Body of pancreas (tissue), 4 donors: ENCODE measurements at regions not wholly inside any gene's neighbourhood (a gene's known extent, or its start where the extent isn't known, plus 50 kb on each side); places are given as distances from the start of the nearest gene placed in this dataset.

ENCODE experiments used
- ATAC-seq: fragments of 150-250 bp; one replicate; pipeline ENCODE4 v1.9.1; 2016
- DNase-seq, 4 donors: peaks; one replicate each; pipeline ENCODE4 v3.0.0-alpha.2; 2019
- H3K27ac ChIP-seq, 4 donors: fragments of 200-600 bp; sonication (generic); 1 replicate in 3 of 4; 2 replicates in 1 of 4; pipeline versions ENCODE4 v1.5.1 to v1.6.1; 2016 to 2019; ENCODE audit warnings: mild to moderate bottlenecking in 1 of 4, mixed read lengths in 1 of 4, moderate library complexity in 1 of 4
- H3K27me3 ChIP-seq, 2 donors: fragments of 200-600 bp; sonication (generic); one replicate each; pipeline ENCODE4 v1.6.0; 2016; ENCODE audit warnings: mild to moderate bottlenecking in 1 of 2
- H3K36me3 ChIP-seq, 2 donors: fragments of 200-600 bp; sonication (generic); replicated peaks in 1 of 2; 2 replicates each; pipeline ENCODE4 v1.5.1; 2016; ENCODE audit warnings: low read depth in 2 of 2; ENCODE audit not compliant: insufficient read depth in 1 of 2
- H3K4me1 ChIP-seq: fragments of 200-600 bp; sonication (generic); one replicate; pipeline ENCODE4 v1.6.0; 2016
- H3K4me3 ChIP-seq, 2 donors: fragments of 200-600 bp; sonication (generic); 1 replicate in 1 of 2; 2 replicates in 1 of 2; pipeline ENCODE4 v1.5.1; 2016 to 2019
- H3K9me3 ChIP-seq, 3 donors: fragments of 200-600 bp; sonication (generic); 1 replicate in 2 of 3; 2 replicates in 1 of 3; pipeline ENCODE4 v1.5.1; 2016
- POLR2A ChIP-seq, 3 donors: fragments of 450-650 bp; IDR thresholded peaks; one replicate each; pipeline ENCODE4 v1.6.1; 2016; ENCODE audit warnings: antibody characterized with exemption in 3 of 3, mild to moderate bottlenecking in 2 of 3
- WGBS, 2 donors: methylation state at CpG; one replicate each; pipeline ENCODE4 v1.1.5; 2017; 5-methylcytosine and 5-hydroxymethylcytosine counted together
- intact Hi-C: fragments of 100-400 bp; cut with DNase I; formaldehyde crosslinking; loops from one replicate; pipeline ENCODE4 v1.15.1; 2023
- TF ChIP-seq, protein P1 (sequence below), 7 experiments: fragments of 450-650 bp in 4 of 7; fragments of 200-600 bp in 3 of 7; sonication (generic) in 3 of 7; IDR thresholded peaks; one replicate each; pipeline ENCODE4 v1.5.1; 2016 to 2019; ENCODE audit warnings: antibody characterized with exemption in 7 of 7

DNA sequence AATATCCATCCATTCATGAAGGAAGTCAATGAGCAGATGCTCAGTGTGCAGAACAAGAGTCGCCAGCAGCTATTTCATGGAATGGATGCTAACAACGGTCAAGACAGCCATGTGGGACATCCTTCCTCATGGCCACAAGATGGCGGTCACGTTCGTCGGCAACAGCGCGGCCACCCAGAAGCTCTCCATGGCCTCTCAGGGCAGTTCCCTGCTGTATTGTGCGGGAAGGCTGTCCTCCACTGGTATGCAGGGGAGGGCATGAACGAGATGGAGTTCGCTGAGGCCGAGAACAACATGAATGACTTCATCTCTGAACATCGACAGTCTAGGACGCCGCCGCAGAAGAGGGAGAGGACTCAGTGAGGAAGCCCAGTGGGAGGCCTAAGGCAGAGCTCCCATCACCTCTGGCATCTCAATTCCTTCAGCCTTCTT is 208.3 kb downstream of the TJP1 start:
- intact Hi-C loops, result no loop called here
- TF ChIP-seq POLR2A (IDR thresholded peaks at IDR 0.05), result no peak
- TF ChIP-seq, protein P1, sequence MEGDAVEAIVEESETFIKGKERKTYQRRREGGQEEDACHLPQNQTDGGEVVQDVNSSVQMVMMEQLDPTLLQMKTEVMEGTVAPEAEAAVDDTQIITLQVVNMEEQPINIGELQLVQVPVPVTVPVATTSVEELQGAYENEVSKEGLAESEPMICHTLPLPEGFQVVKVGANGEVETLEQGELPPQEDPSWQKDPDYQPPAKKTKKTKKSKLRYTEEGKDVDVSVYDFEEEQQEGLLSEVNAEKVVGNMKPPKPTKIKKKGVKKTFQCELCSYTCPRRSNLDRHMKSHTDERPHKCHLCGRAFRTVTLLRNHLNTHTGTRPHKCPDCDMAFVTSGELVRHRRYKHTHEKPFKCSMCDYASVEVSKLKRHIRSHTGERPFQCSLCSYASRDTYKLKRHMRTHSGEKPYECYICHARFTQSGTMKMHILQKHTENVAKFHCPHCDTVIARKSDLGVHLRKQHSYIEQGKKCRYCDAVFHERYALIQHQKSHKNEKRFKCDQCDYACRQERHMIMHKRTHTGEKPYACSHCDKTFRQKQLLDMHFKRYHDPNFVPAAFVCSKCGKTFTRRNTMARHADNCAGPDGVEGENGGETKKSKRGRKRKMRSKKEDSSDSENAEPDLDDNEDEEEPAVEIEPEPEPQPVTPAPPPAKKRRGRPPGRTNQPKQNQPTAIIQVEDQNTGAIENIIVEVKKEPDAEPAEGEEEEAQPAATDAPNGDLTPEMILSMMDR (IDR thresholded peaks at IDR 0.05), result peak in 3 of 7 experiments; percentile 15 to 28 (median 21)
- DNase-seq, result peak in 3 of 4 donors; percentile 23 to 46 (median 31)

DNA sequence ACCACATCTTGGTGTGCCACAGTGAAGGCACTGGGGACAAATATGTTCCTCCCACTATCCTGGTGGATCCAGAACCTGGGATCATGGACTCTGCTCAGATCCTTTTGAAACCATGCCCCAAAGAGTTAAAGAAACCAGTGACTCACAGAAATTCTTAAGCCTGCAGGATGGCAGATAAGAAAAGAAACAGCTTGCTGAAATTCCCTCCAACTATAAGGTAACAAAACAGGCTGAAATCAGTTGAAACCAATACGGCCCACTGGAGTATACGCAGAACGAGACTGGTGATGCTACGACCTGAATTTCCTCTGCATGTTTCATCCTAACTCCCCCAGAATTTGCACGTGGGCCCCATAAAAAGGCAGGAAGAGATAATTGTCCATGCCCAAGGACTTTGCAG is 209.6 kb downstream of the TJP1 start:
- Histone ChIP-seq H3K27ac (no peak overlapping the region), H3K27me3 (no peaks in the 10 kb centered on the region), H3K4me3 (no peak overlapping the region), H3K9me3 (no peaks in the 10 kb centered on the region), H3K36me3 (no peaks in the 10 kb centered on the region), H3K4me1 (no peaks in the 10 kb centered on the region)
- TF ChIP-seq, protein P1 (IDR thresholded peaks at IDR 0.05), result no peak
- TF ChIP-seq POLR2A (IDR thresholded peaks at IDR 0.05), result no peak
- DNase-seq (no peak), ATAC-seq (no peak)
- 29 to 34% methylated on average over 5 of the region's 5 CpGs for WGBS, 2 donors
- intact Hi-C loops, result no loop called here

More for the DNA sequence above, 208.3 kb downstream of the TJP1 start:
- no peaks in the 10 kb centered on the region for H3K9me3 ChIP-seq
- no peak overlapping the region for H3K4me3 ChIP-seq
- no peaks in the 10 kb centered on the region for H3K4me1 ChIP-seq
- H3K27me3 ChIP-seq, result no peaks in the 10 kb centered on the region
- H3K27ac ChIP-seq, result no peak overlapping the region
- no peaks in the 10 kb centered on the region for H3K36me3 ChIP-seq
- 74 to 89% methylated on average over 12 to 16 of the region's 16 CpGs for WGBS, 2 donors
- no peak for ATAC-seq

DNA sequence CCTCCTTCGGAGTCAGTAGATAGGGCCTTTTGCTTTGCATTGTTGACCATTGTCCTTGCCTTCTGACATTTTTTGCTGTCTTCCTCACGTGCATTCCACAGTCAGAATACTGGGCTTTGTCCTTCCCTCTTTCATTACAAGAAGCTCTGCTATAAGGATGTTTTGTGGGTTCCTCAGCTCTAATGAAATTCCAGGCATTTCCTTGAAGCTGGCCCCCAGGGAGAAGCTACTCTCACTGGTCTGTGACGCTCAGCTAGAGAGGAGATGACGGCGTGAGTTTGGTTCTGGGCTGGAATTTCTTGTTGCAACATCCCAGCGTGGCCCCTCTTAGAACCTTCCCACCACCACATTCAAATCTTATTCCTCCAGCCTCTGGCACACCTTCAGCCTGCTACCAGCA is 210.2 kb downstream of the TJP1 start:
- H3K27ac ChIP-seq, result no peak overlapping the region
- H3K27me3 ChIP-seq, result no peaks in the 10 kb centered on the region
- whole genome bisulfite sequencing, 2 donors, result 58 to 68% methylated on average over 6 of the region's 6 CpGs
- no peaks in the 10 kb centered on the region for H3K9me3 ChIP-seq
- TF ChIP-seq, protein P1 (IDR thresholded peaks at IDR 0.05), result no peak
- TF ChIP-seq POLR2A (IDR thresholded peaks at IDR 0.05), result no peak
- intact Hi-C loops, result no loop called here
- DNase-seq, result no peak
- no peaks in the 10 kb centered on the region for H3K36me3 ChIP-seq
- H3K4me3 ChIP-seq, result no peak overlapping the region
- no peaks in the 10 kb centered on the region for H3K4me1 ChIP-seq
- no peak for ATAC-seq

DNA sequence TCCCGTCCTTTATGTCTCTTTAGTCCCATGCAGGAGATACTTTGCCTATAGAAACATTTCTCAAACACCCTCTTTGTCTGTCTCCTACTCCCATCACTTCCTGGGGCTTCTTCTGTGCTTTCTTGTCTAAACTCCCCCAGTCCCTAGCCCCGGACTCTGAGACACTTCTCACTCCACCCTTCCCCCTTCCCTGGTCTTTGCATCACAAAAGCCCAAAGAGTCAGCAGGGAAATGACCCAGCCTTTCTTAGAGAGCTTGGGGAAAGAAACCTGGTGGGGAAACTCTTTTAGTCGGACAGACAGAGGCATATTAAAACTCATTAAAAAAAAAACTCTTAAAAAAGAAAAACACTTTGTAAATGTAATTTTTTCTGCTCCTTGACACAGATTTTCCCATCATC is 211.2 kb downstream of the TJP1 start:
- Histone ChIP-seq H3K27ac (no peak overlapping the region), H3K9me3 (no peaks in the 10 kb centered on the region), H3K36me3 (no peaks in the 10 kb centered on the region), H3K27me3 (no peaks in the 10 kb centered on the region), H3K4me3 (no peak overlapping the region), H3K4me1 (no peaks in the 10 kb centered on the region)
- intact Hi-C loops, result no loop called here
- TF ChIP-seq, protein P1 (IDR thresholded peaks at IDR 0.05), result no peak
- no peak for TF ChIP-seq POLR2A (IDR thresholded peaks at IDR 0.05)
- ATAC-seq (no peak), DNase-seq (no peak)
- WGBS, 2 donors, result 54 to 63% methylated on average over 3 of the region's 3 CpGs

DNA sequence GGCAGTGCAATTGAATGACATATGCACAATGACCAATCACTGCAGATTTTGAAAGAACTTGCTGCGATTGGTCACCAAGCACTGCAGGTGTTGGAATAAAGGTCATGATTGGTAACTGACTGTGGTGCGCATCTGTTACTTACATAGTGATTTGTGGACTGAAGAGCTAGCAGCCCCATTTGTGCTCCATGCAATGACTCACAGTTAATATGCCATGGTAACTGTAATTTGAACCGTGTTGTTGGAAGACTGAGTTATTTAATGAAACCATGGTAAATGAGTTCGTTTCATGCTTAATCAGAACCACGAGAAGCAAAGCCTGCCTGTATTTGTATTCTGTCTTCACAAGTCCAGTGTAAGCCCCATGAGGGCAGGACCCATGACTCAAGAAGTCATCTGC is 220.5 kb downstream of the TJP1 start:
- no peak for ATAC-seq
- Histone ChIP-seq H3K4me3 (no peak overlapping the region), H3K9me3 (no peaks in the 10 kb centered on the region), H3K36me3 (no peaks in the 10 kb centered on the region), H3K4me1 (no peaks in the 10 kb centered on the region), H3K27ac (no peak overlapping the region), H3K27me3 (no peaks in the 10 kb centered on the region)
- TF ChIP-seq, protein P1 (IDR thresholded peaks at IDR 0.05), result no peak
- TF ChIP-seq POLR2A (IDR thresholded peaks at IDR 0.05), result no peak
- 79 to 82% methylated on average over 5 of the region's 5 CpGs for WGBS, 2 donors
- no peak for DNase-seq
- intact Hi-C loops, result no loop called here
